DND-41 (cell line): ENCODE measurements at regions not wholly inside any gene's neighbourhood (a gene's known extent, or its start where the extent isn't known, plus 50 kb on each side); places are given as distances from the start of the nearest gene placed in this dataset.

Experiments used
- EZH2 ChIP-seq: IDR thresholded peaks from 3 replicates; pipeline ENCODE4 v1.6.1; 2012; ENCODE audit warnings: borderline replicate concordance, low read depth, mild to moderate bottlenecking, moderate library complexity, low read length, inconsistent platforms; ENCODE audit not compliant: severe bottlenecking
- TF ChIP-seq, protein P1 (sequence below): IDR thresholded peaks from 2 replicates; pipeline ENCODE4 v1.5.1; 2012; ENCODE audit warnings: borderline replicate concordance, low read length, moderate library complexity, mild to moderate bottlenecking; ENCODE audit not compliant: poor library complexity, severe bottlenecking; ENCODE audit errors: extremely low read depth

- TF ChIP-seq, protein P1, sequence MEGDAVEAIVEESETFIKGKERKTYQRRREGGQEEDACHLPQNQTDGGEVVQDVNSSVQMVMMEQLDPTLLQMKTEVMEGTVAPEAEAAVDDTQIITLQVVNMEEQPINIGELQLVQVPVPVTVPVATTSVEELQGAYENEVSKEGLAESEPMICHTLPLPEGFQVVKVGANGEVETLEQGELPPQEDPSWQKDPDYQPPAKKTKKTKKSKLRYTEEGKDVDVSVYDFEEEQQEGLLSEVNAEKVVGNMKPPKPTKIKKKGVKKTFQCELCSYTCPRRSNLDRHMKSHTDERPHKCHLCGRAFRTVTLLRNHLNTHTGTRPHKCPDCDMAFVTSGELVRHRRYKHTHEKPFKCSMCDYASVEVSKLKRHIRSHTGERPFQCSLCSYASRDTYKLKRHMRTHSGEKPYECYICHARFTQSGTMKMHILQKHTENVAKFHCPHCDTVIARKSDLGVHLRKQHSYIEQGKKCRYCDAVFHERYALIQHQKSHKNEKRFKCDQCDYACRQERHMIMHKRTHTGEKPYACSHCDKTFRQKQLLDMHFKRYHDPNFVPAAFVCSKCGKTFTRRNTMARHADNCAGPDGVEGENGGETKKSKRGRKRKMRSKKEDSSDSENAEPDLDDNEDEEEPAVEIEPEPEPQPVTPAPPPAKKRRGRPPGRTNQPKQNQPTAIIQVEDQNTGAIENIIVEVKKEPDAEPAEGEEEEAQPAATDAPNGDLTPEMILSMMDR, result no peak
- TF ChIP-seq EZH2, result no peak
These were observed 468.1 kb downstream of the ADGRL2 start for GRCh38 chr1:82268826-82269225.
